GM19328 (cell line): ENCODE measurements at regions not wholly inside any gene's neighbourhood (a gene's known extent, or its start where the extent isn't known, plus 50 kb on each side); places are given as distances from the start of the nearest gene placed in this dataset.
"Not testable (repeated sequence)": the region's sequence is repeated elsewhere in the genome, so short reads cannot be mapped to it uniquely, and the experiment has no call there.

Source experiments
- ATAC-seq: cut with Tn5 transposase; IDR thresholded peaks from one replicate; pipeline ENCODE4 v1.9.1; 2021; ENCODE audit warnings: mild to moderate bottlenecking, moderate library complexity; ENCODE audit not compliant: unreplicated experiment

GRCh38 chr1:70667494-70668170, 256.6 kb downstream of the CTH start:
- ATAC-seq = no peak

GRCh38 chr1:70671006-70671405, 259.9 kb downstream of the CTH start:
- no peak for ATAC-seq

GRCh38 chr1:70672442-70672888, 261.4 kb downstream of the CTH start:
- no peak for ATAC-seq

- ATAC-seq = no peak
Measured at GRCh38 chr1:70674941-70675685, 264.0 kb downstream of the CTH start.

- ATAC-seq = peak; percentile 75
Measured at GRCh38 chr1:70675737-70676156, 264.7 kb downstream of the CTH start.

- ATAC-seq = peak; percentile 98
Measured at GRCh38 chr1:70685300-70686286, 274.5 kb downstream of the CTH start.

- no peak for ATAC-seq
Measured at GRCh38 chr1:70688580-70688979, 277.5 kb downstream of the CTH start.

- ATAC-seq = no peak
Measured at GRCh38 chr1:70706381-70707037, 295.4 kb downstream of the CTH start.

- no peak for ATAC-seq
Measured at GRCh38 chr1:70707214-70707613, 296.1 kb downstream of the CTH start.

- ATAC-seq = no peak
Measured at GRCh38 chr1:70714149-70714548, 303.1 kb downstream of the CTH start.

GRCh38 chr1:70717211-70717610, 306.1 kb downstream of the CTH start:
- no peak for ATAC-seq

GRCh38 chr1:70717656-70718055, 306.6 kb downstream of the CTH start:
- ATAC-seq = no peak

- ATAC-seq = no peak
Measured at GRCh38 chr1:70718086-70718630, 307.1 kb downstream of the CTH start.

GRCh38 chr1:70719154-70719553, 308.1 kb downstream of the CTH start:
- no peak for ATAC-seq

GRCh38 chr1:70720109-70720508, 309.0 kb downstream of the CTH start:
- no peak for ATAC-seq

GRCh38 chr1:70720521-70720920, 309.5 kb downstream of the CTH start:
- ATAC-seq = no peak

GRCh38 chr1:70727886-70728489, 316.9 kb downstream of the CTH start:
- ATAC-seq = no peak

GRCh38 chr1:70736518-70736917, 311.1 kb downstream of the PTGER3 start:
- ATAC-seq = not testable (repeated sequence)

- ATAC-seq = no peak
Measured at GRCh38 chr1:70737125-70737524, 310.5 kb downstream of the PTGER3 start.

GRCh38 chr1:70738624-70739023, 309.0 kb downstream of the PTGER3 start:
- no peak for ATAC-seq
